PC-9 (cell line): ENCODE measurements at regions not wholly inside any gene's neighbourhood (a gene's known extent, or its start where the extent isn't known, plus 50 kb on each side); places are given as distances from the start of the nearest gene placed in this dataset.

Source experiments
- CTCF ChIP-seq: fragments of 200-600 bp; sonication (generic); conservative IDR thresholded peaks from 2 replicates; pipeline ENCODE4 v1.6.1; 2017; ENCODE audit warnings: mixed run types, antibody characterized with exemption, mild to moderate bottlenecking, moderate library complexity
- EZH2 ChIP-seq: fragments of 200-600 bp; sonication (generic); IDR thresholded peaks from 2 replicates; pipeline ENCODE4 v1.8.0; 2017; ENCODE audit warnings: antibody characterized with exemption, low read depth

GRCh38 chr2:215693193-215693998 is 257.5 kb upstream of the FN1 start:
- TF ChIP-seq CTCF (no peak), EZH2 (no peak)
